Activated T-helper 9 cell treated with anti-CD3 and anti-CD28 coated beads, Interleukin-2, amount 50 U/mL, for 16 hours (primary cell): ENCODE measurements at regions not wholly inside any gene's neighbourhood (a gene's known extent, or its start where the extent isn't known, plus 50 kb on each side); places are given as distances from the start of the nearest gene placed in this dataset.

ENCODE experiments used
- DNase-seq: peaks from one replicate; pipeline ENCODE4 v3.0.0-alpha.2; 2020; ENCODE audit warnings: low read depth

DNA sequence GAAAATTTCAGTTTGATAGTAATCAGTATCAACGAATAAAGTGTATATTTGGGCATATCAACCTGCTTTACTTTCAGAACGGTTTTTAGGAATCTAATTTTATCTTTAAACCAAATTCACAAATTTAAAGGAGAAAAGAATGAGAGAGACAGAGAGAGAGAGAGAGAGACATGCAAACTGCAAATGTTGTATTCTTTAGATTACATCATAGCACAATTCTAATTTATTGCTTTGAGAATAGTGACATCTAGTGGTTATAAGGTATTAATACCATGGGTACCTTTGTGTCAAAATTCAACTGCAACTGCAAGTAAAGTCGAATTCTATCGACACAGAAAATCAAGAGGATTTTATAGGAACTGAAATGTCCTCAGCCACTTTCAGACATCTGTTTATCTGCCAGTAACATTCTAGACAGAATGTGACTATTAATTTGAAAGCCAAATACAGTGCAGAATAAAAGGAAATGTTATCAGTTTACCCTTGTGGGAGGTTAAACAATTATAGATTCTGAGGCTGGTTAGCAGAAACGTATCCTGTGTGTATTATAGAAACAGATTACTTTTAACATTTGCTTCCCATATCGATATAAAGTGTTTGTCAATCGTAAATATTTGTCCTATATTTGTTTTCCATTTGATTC, 529.8 kb upstream of the VRK2 start:
- no peak for DNase-seq

DNA sequence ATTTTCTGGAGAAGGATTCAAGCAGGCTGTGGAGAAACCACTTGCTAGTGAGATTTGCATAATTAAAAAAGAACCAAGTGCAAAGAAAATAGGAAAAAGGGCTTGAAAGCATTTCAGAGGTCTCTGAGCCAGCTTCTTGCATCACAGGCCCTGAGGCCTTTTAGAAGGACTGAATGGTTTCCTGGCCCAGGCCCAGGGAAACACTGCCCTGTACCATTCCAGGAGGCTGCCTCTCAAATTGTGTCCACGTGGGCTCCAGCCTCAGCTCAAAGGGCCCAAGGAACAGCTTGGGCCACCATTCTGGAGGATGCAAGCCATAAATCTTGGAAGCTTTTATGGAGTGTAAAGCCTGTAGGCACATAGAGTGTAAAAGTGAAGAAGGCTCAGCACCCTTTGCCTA, 523.3 kb upstream of the VRK2 start:
- DNase-seq, result no peak

DNA sequence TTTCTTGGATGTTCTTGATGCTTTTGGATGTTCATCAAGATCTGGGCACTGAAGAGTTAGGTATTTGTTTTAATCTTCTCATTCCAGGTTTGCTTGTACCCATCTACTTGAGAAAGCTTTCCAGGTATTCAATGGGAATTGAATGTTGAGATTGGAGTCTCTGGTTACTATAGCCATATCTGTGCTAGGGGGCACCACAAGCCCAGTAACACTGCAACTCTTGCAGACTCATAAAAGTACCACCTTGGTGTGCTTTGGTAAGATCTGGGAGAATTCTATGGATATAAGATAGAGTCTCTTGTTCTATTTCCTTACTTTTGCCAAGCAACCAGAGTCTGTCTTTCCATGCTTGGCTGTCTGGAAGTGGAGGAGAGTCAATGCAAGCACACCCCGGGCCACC, 518.9 kb upstream of the VRK2 start:
- no peak for DNase-seq

- DNase-seq, result no peak
Measured at GRCh38 chr2:57528499-57528898, 518.1 kb upstream of the VRK2 start.

DNA sequence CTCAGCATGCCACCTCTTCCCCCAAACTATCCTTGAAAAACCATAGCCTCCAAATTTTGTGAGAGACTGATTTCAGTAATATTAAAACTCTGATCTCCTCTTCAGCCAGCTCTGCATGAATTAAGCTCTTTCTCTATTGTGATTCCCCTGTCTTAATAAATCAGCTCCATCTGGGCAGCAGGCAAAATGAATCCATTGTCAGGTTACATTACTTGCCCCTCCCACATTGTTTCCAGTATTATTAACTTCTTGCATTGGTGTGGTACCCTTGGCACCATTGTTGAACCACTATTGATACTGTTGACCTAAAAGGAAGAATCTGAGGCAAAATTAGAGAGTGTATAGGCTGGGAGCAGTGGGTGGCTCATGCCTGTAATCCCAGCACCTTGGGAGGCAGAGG, 512.2 kb upstream of the VRK2 start:
- no peak for DNase-seq

DNA sequence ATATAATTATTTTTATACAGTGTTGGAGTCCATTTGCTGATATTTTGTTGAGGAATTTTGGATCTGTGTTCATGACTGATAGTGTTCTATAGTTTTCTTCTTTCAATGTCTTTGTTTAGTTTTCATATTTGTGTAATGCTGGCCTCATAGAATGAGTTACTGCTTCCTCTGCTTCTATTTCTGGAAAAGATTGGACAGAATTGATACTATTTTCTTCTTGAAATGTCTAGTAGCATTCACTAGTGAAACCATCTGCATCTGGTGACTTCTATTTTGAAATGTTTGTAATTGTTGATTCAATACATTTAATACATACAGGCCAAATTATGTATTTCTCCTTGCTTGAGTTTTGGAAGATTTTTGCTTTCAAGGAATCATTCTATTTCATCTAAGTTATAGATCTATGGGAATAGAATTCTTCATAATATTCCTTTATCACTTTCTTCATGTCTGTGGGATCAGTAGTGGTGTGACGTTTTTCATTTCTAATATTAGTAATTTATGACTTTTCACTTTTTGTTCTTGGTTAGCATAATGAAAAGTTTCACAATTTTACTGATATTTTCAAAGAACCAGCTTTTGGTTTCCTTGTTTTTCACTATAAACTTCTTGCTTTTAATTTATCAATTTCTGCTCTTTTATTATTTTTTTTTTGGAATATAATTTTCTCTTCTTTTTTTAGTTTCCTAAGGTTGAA, 509.9 kb upstream of the VRK2 start:
- no peak for DNase-seq

DNA sequence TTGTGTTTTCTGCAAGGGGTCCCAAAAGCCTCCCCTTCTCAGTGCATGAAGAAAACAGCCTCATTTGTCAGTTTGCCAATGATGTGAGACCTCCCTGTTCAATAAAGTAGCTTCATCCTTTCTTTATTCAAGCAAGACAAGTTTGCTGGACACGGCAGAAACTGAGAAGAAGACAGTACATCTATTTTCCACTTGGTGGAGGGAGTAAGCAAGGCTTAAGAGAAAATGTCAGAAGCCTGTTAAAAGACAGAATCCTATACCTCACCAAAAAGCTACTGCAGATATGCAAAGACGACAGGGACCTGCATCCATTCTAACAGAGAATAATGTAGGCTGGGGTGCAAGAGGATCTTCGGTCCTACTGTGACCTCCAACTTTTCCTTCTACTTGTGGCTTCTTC, 506.8 kb upstream of the VRK2 start:
- no peak for DNase-seq

DNA sequence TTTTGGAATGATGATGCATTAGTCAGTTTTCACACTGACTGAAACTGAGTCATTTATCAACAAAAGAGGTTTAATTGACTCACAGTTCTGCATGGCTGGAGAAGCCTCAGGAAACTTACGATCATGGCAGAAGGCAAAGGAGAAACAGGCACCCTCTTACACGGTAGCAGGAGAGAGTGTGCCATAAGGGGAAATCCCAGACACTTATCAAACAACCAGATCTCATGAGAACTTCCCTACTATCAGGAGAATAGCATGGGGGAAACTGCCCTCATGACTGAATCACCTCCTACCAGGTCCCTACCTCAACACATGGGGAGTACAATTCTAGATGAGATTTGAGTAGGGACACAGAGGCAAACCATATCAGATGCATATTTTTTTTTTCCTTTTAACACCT, 504.5 kb upstream of the VRK2 start:
- DNase-seq, result no peak

- DNase-seq, result no peak
Measured at GRCh38 chr2:57543211-57543610, 503.4 kb upstream of the VRK2 start.

- no peak for DNase-seq
Measured at GRCh38 chr2:57544624-57545023, 502.0 kb upstream of the VRK2 start.

GRCh38 chr2:57546478-57546877, 500.1 kb upstream of the VRK2 start:
- no peak for DNase-seq

- no peak for DNase-seq
Measured at GRCh38 chr2:57549642-57550102, 496.9 kb upstream of the VRK2 start.

- DNase-seq, result no peak
Measured at GRCh38 chr2:57550912-57551311, 495.7 kb upstream of the VRK2 start.

DNA sequence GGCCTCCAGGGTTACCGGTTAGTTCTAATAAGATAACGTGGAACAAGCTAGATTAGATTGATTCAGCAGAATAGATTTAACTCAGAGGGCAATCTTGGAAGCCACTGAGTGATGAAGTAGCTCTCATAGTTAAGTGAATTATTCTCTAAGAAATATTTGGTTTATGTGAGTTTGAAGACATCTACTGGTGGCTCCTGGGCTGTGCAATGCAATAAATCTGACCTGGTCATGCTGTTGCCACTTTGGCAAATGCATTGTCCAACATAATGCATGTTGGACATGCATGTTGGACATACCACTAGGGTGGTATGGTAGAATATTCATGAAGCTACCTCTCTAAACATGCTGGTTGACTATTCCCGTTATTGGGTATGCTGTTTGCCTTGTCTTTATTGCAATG, 493.7 kb upstream of the VRK2 start:
- DNase-seq, result no peak

DNA sequence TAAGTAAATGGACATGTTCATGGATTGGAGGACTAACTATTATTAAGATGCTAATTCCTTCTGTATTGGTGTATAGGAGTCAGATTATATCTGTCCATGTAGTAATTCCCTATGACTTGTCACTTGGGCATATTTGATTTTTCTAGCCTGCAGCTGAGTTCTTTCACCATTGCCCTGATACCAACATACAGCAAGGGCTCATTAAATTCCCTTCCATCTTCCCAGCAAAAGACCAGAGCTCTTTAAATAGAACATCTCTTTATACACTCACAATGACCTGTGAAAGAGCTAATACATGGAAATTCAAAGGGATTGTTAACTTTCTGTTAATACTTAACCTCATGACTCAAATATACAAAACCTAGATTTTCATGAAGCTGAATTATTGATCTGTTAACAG, 492.3 kb upstream of the VRK2 start:
- DNase-seq, result no peak

- no peak for DNase-seq
Measured at GRCh38 chr2:57558312-57558711, 488.3 kb upstream of the VRK2 start.

DNA sequence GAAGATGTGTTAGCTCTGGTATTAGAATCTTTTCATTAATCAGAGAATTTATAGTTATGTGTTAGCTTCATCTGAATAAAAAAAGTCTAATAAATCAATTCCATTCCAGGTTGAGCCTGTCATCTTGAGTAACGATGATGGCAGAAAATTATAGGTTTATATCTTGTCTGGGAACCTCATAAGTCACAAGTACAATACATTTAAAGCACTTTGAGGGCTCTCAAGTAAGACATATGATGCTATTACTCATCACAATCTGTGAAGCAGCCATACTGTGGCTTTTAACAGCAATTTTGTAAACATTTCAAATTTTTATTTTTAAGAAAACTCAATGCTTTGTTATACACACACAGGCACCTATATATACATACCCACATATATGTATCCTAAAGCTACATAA, 484.1 kb upstream of the VRK2 start:
- DNase-seq, result no peak

- DNase-seq, result no peak
Measured at GRCh38 chr2:57563015-57563414, 483.6 kb upstream of the VRK2 start.

- DNase-seq, result no peak
Measured at GRCh38 chr2:57567245-57567644, 479.4 kb upstream of the VRK2 start.

- DNase-seq, result no peak
Measured at GRCh38 chr2:57569396-57569795, 477.2 kb upstream of the VRK2 start.

GRCh38 chr2:57570961-57571360, 475.6 kb upstream of the VRK2 start:
- no peak for DNase-seq

DNA sequence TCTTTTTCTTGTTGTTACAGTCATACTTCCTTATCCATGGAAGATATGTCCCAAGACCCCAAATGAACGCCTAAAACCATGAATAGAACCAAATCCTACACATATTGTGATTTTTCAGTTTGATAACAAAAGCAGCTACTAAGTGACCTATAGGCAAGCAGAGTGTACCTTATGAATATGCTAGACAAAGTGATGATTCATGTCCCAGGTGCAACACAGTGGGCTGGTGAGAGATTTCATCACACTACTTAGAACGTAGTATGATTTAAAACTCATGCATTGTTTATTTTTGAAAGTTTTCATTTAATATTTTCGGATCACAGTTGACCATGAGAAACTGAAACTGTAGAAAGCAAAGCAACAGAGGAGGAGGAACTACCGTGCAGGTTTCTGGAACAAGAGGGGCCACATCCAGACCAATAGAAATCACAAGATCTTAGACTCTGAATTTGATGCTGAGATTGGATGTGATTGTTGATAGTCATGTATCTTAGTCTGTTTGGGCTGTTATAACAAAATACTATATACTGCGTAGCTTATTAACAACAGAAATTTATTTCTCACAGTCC, 470.8 kb upstream of the VRK2 start:
- no peak for DNase-seq

- no peak for DNase-seq
Measured at GRCh38 chr2:57576983-57577382, 469.6 kb upstream of the VRK2 start.

DNA sequence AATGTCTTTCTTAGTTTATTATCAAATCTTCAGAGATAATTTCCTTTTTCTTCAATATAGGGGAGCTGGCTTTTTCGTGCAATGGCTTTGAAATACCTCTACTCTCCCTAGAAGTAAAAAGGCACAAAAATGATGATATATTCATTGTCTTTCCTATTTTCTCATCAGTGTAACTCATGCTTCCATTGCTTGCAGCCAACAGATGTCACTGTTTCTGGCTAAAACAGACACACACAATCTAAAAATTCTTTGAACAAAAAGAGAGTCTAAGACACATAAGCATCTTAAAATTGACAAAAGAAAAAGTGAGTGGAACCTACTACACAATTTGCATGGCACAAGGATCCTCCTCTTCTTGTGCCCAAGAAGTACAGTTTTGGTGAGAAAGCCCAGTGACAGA, 448.7 kb upstream of the VRK2 start:
- no peak for DNase-seq
